ENCODE measurements at regions not wholly inside any gene's neighbourhood (a gene's known extent, or its start where the extent isn't known, plus 50 kb on each side); places are given as distances from the start of the nearest gene placed in this dataset.
"Not testable (repeated sequence)": the region's sequence is repeated elsewhere in the genome, so short reads cannot be mapped to it uniquely, and the experiment has no call there.

GRCh38 chr2:14501061-14501460 is 131.5 kb upstream of the LRATD1 start:
- no peak for DNase-seq
- no peaks in the 10 kb centered on the region for H3K9me3 Mint-ChIP-seq
- no peaks in the 10 kb centered on the region for H3K36me3 Mint-ChIP-seq (ENCODE audit: low read depth)
- no peak overlapping the region for H3K4me3 Mint-ChIP-seq
- peaks cover 2% of the 10 kb centered on the region; the same call in 1 of the 2 replicates for H3K27me3 Mint-ChIP-seq (ENCODE audit: insufficient read depth)
- H3K27ac Mint-ChIP-seq = no peak overlapping the region
- H3K4me1 Mint-ChIP-seq (ENCODE audit: low read depth) = no peaks in the 10 kb centered on the region
- TF ChIP-seq CTCF (IDR thresholded peaks at IDR 0.05) = no peak

GRCh38 chr2:14506955-14507354 is 125.6 kb upstream of the LRATD1 start:
- not testable (repeated sequence) for H3K36me3 Mint-ChIP-seq (ENCODE audit: low read depth); DNase-seq; H3K27me3 Mint-ChIP-seq (ENCODE audit: insufficient read depth); H3K27ac Mint-ChIP-seq; H3K9me3 Mint-ChIP-seq; H3K4me3 Mint-ChIP-seq
- H3K4me1 Mint-ChIP-seq (ENCODE audit: low read depth) = peaks cover 31% of the 10 kb centered on the region

- no peak overlapping the region for H3K4me3 Mint-ChIP-seq
- no peak for DNase-seq
- no peak for TF ChIP-seq CTCF (IDR thresholded peaks at IDR 0.05)
- H3K9me3 Mint-ChIP-seq = no peaks in the 10 kb centered on the region
- no peaks in the 10 kb centered on the region for H3K36me3 Mint-ChIP-seq (ENCODE audit: low read depth)
- no peak overlapping the region for H3K27ac Mint-ChIP-seq
- peaks cover 63% of the 10 kb centered on the region for H3K4me1 Mint-ChIP-seq (ENCODE audit: low read depth)
- H3K27me3 Mint-ChIP-seq (ENCODE audit: insufficient read depth) = no peaks in the 10 kb centered on the region; the same call in 1 of the 2 replicates
Measured at GRCh38 chr2:14511541-14511940, 121.0 kb upstream of the LRATD1 start.

- DNase-seq = no peak
- Mint-ChIP-seq H3K36me3 (ENCODE audit: low read depth) (no peaks in the 10 kb centered on the region), H3K4me3 (no peak overlapping the region), H3K9me3 (no peaks in the 10 kb centered on the region), H3K27me3 (ENCODE audit: insufficient read depth) (no peaks in the 10 kb centered on the region; the same call in 1 of the 2 replicates), H3K27ac (no peak overlapping the region; the same call in 1 of the 2 replicates), H3K4me1 (ENCODE audit: low read depth) (peaks cover 68% of the 10 kb centered on the region)
- TF ChIP-seq CTCF (IDR thresholded peaks at IDR 0.05) = no peak
Measured at GRCh38 chr2:14513903-14514302, 118.6 kb upstream of the LRATD1 start.

- H3K27ac Mint-ChIP-seq = peak overlapping the region; percentile 77
- peak; percentile 97 for DNase-seq
- H3K4me1 Mint-ChIP-seq (ENCODE audit: low read depth) = peaks cover 76% of the 10 kb centered on the region
- H3K9me3 Mint-ChIP-seq = no peaks in the 10 kb centered on the region
- H3K27me3 Mint-ChIP-seq (ENCODE audit: insufficient read depth) = no peaks in the 10 kb centered on the region; the same call in 1 of the 2 replicates
- peak overlapping the region; percentile 60 for H3K4me3 Mint-ChIP-seq
- no peaks in the 10 kb centered on the region; the same call in 1 of the 2 replicates for H3K36me3 Mint-ChIP-seq (ENCODE audit: low read depth)
- TF ChIP-seq CTCF (IDR thresholded peaks at IDR 0.05) = no peak
Measured at GRCh38 chr2:14516844-14517243, 115.7 kb upstream of the LRATD1 start.

- no peaks in the 10 kb centered on the region for H3K9me3 Mint-ChIP-seq
- no peak for DNase-seq
- H3K27ac Mint-ChIP-seq = peak overlapping the region; percentile 77
- peaks cover 5% of the 10 kb centered on the region; the same call in 1 of the 2 replicates for H3K36me3 Mint-ChIP-seq (ENCODE audit: low read depth)
- peaks cover 80% of the 10 kb centered on the region for H3K4me1 Mint-ChIP-seq (ENCODE audit: low read depth)
- H3K4me3 Mint-ChIP-seq = peak overlapping the region; percentile 60
- H3K27me3 Mint-ChIP-seq (ENCODE audit: insufficient read depth) = no peaks in the 10 kb centered on the region; the same call in 1 of the 2 replicates
- TF ChIP-seq CTCF (IDR thresholded peaks at IDR 0.05) = no peak
Measured at GRCh38 chr2:14517731-14518130, 114.8 kb upstream of the LRATD1 start.
